Neural progenitor cell (in vitro differentiated cells): ENCODE measurements at regions not wholly inside any gene's neighbourhood (a gene's known extent, or its start where the extent isn't known, plus 50 kb on each side); places are given as distances from the start of the nearest gene placed in this dataset.

Source experiments
- DNase-seq: peaks from one replicate; pipeline ENCODE4 v3.0.0-alpha.2; 2016; ENCODE audit warnings: low spot score
- H2AFZ ChIP-seq: fragments of 200-600 bp; sonication (generic); replicated peaks from 2 replicates; pipeline ENCODE4 v1.6.1; 2016; ENCODE audit warnings: antibody characterized with exemption
- H3F3A ChIP-seq: fragments of 200-600 bp; sonication (generic); 2 replicates; pipeline ENCODE4 v1.6.1; 2016; ENCODE audit warnings: antibody characterized with exemption, low read depth
- H3K27ac ChIP-seq: fragments of 200-600 bp; sonication (generic); 2 replicates; pipeline ENCODE4 v1.5.1; 2016; ENCODE audit warnings: mild to moderate bottlenecking
- H3K27me3 ChIP-seq: fragments of 200-600 bp; sonication (generic); 2 replicates; pipeline ENCODE4 v1.6.1; 2016; ENCODE audit warnings: mild to moderate bottlenecking, moderate library complexity
- H3K36me3 ChIP-seq: fragments of 200-600 bp; sonication (generic); 2 replicates; pipeline ENCODE4 v1.5.1; 2016
- H3K4me1 ChIP-seq: fragments of 200-600 bp; sonication (generic); 2 replicates; pipeline ENCODE4 v1.6.1; 2016; ENCODE audit warnings: mixed run types
- H3K4me2 ChIP-seq: fragments of 200-600 bp; sonication (generic); 2 replicates; pipeline ENCODE4 v1.6.1; 2016
- H3K4me3 ChIP-seq: fragments of 200-600 bp; sonication (generic); 2 replicates; pipeline ENCODE4 v1.5.1; 2016
- H3K79me2 ChIP-seq: fragments of 200-600 bp; sonication (generic); 2 replicates; pipeline ENCODE4 v1.6.1; 2016; ENCODE audit warnings: low read depth
- H3K9ac ChIP-seq: fragments of 200-600 bp; sonication (generic); 2 replicates; pipeline ENCODE4 v1.6.1; 2016
- H3K9me3 ChIP-seq: fragments of 200-600 bp; sonication (generic); 2 replicates; pipeline ENCODE4 v1.5.1; 2016; ENCODE audit warnings: low read depth
- H4K20me1 ChIP-seq: fragments of 200-600 bp; sonication (generic); 2 replicates; pipeline ENCODE4 v1.6.1; 2016; ENCODE audit warnings: low read depth
- H3K27ac Mint-ChIP-seq: 3 replicates; pipeline ENCODE4 v1.8.0; 2021; ENCODE audit warnings: mixed read lengths
- H3K27me3 Mint-ChIP-seq: 2 replicates; pipeline ENCODE4 v1.8.0; 2022; ENCODE audit warnings: low read depth, mild to moderate bottlenecking, inconsistent platforms, moderate library complexity, mixed read lengths; ENCODE audit not compliant: insufficient read depth
- H3K36me3 Mint-ChIP-seq: 3 replicates; pipeline ENCODE4 v1.8.0; 2021; ENCODE audit warnings: mixed read lengths
- H3K4me1 Mint-ChIP-seq: 3 replicates; pipeline ENCODE4 v1.8.0; 2021; ENCODE audit warnings: mixed read lengths
- H3K4me3 Mint-ChIP-seq: 3 replicates; pipeline ENCODE4 v1.8.0; 2021; ENCODE audit warnings: mild to moderate bottlenecking, moderate library complexity, mixed read lengths
- H3K9me3 Mint-ChIP-seq: 3 replicates; pipeline ENCODE4 v1.8.0; 2020; ENCODE audit warnings: mixed read lengths
- CTCF ChIP-seq: fragments of 200-600 bp; sonication (generic); IDR thresholded peaks from 2 replicates; pipeline ENCODE4 v1.5.1; 2017; ENCODE audit warnings: antibody characterized with exemption, mild to moderate bottlenecking
- EZH2 ChIP-seq: fragments of 200-600 bp; sonication (generic); IDR thresholded peaks from 2 replicates; pipeline ENCODE4 v1.6.1; 2017; ENCODE audit warnings: antibody characterized with exemption, mild to moderate bottlenecking, moderate library complexity
- EZH2phosphoT487 ChIP-seq: fragments of 200-600 bp; sonication (generic); IDR thresholded peaks from 2 replicates; pipeline ENCODE4 v1.6.1; 2017; ENCODE audit warnings: antibody characterized with exemption

GRCh38 chr9:84125046-84125445 is 144.4 kb downstream of the RMI1 start:
- DNase-seq = no peak
- H3K27ac ChIP-seq = no peak overlapping the region
- Mint-ChIP-seq H3K36me3 (no peaks in the 10 kb centered on the region), H3K27ac (no peak overlapping the region), H3K9me3 (no peaks in the 10 kb centered on the region), H3K4me3 (no peak overlapping the region), H3K4me1 (peaks cover 5% of the 10 kb centered on the region), H3K27me3 (no peaks in the 10 kb centered on the region)
- H3K79me2 ChIP-seq = no peaks in the 10 kb centered on the region
- H3K27me3 ChIP-seq = no peaks in the 10 kb centered on the region
- peaks cover 8% of the 10 kb centered on the region for H3K4me1 ChIP-seq
- no peaks in the 10 kb centered on the region for H3K36me3 ChIP-seq
- peak overlapping the region; percentile 2 for H2AFZ ChIP-seq
- H3K9ac ChIP-seq = no peak overlapping the region
- no peaks in the 10 kb centered on the region for H3F3A ChIP-seq
- H4K20me1 ChIP-seq = no peaks in the 10 kb centered on the region
- TF ChIP-seq EZH2 (no peak), EZH2phosphoT487 (no peak), CTCF (no peak)
- H3K4me2 ChIP-seq = no peak overlapping the region
- no peak overlapping the region for H3K4me3 ChIP-seq
- no peaks in the 10 kb centered on the region for H3K9me3 ChIP-seq

- TF ChIP-seq CTCF = no peak
- no peak for TF ChIP-seq EZH2phosphoT487
- no peak for TF ChIP-seq EZH2
- no peak overlapping the region for H3K4me3 ChIP-seq
- no peaks in the 10 kb centered on the region for H3F3A ChIP-seq
- peaks cover 3% of the 10 kb centered on the region for H3K27me3 ChIP-seq
- H3K79me2 ChIP-seq = no peaks in the 10 kb centered on the region
- no peaks in the 10 kb centered on the region for H3K27me3 Mint-ChIP-seq
- H3K4me1 ChIP-seq = no peaks in the 10 kb centered on the region
- H3K27ac Mint-ChIP-seq = no peak overlapping the region
- H3K9me3 Mint-ChIP-seq = no peaks in the 10 kb centered on the region
- H3K36me3 Mint-ChIP-seq = no peaks in the 10 kb centered on the region
- H3K27ac ChIP-seq = no peak overlapping the region
- no peaks in the 10 kb centered on the region for H4K20me1 ChIP-seq
- no peak overlapping the region for H3K9ac ChIP-seq
- no peaks in the 10 kb centered on the region for H3K36me3 ChIP-seq
- DNase-seq = no peak
- H3K4me3 Mint-ChIP-seq = no peak overlapping the region
- H3K4me1 Mint-ChIP-seq = no peaks in the 10 kb centered on the region
- H3K9me3 ChIP-seq = no peaks in the 10 kb centered on the region
- H3K4me2 ChIP-seq = no peak overlapping the region
- no peak overlapping the region for H2AFZ ChIP-seq
Measured at GRCh38 chr9:84129529-84129928, 148.9 kb downstream of the RMI1 start.

GRCh38 chr9:84136119-84136868 is 155.7 kb downstream of the RMI1 start:
- Histone ChIP-seq H3K27ac (no peak overlapping the region), H3K9me3 (no peaks in the 10 kb centered on the region), H3F3A (peaks cover 10% of the 10 kb centered on the region), H3K27me3 (peaks cover 61% of the 10 kb centered on the region), H3K9ac (no peak overlapping the region), H3K4me2 (no peak overlapping the region), H3K36me3 (no peaks in the 10 kb centered on the region), H3K79me2 (no peaks in the 10 kb centered on the region), H2AFZ (no peak overlapping the region), H3K4me3 (no peak overlapping the region), H4K20me1 (no peaks in the 10 kb centered on the region), H3K4me1 (peaks cover 13% of the 10 kb centered on the region)
- H3K27ac Mint-ChIP-seq = no peak overlapping the region
- no peaks in the 10 kb centered on the region for H3K36me3 Mint-ChIP-seq
- no peaks in the 10 kb centered on the region for H3K9me3 Mint-ChIP-seq
- peaks cover 5% of the 10 kb centered on the region for H3K27me3 Mint-ChIP-seq
- no peak overlapping the region for H3K4me3 Mint-ChIP-seq
- peaks cover 8% of the 10 kb centered on the region for H3K4me1 Mint-ChIP-seq
- DNase-seq = no peak
- no peak for TF ChIP-seq CTCF
